IMR-90 (cell line): ENCODE measurements at regions not wholly inside any gene's neighbourhood (a gene's known extent, or its start where the extent isn't known, plus 50 kb on each side); places are given as distances from the start of the nearest gene placed in this dataset.

Experiments
- ATAC-seq: fragments of 200-7000 bp; cut with Tn5 transposase; 2 replicates; pipeline ENCODE4 v1.9.1; 2020; ENCODE audit warnings: low read depth, mild to moderate bottlenecking, moderate library complexity
- BruUV-seq: library from RNA; stranded (reverse); fragments of 400-500 nt; replicated peaks from 2 replicates; lab custom pipeline; 2021; lab: Mats Ljungman, UMichigan
- CTCF ChIA-PET: fragments of 300-600 bp; formaldehyde crosslinking; extraction: SDS; loops from one replicate; lab custom pipeline; 2021; ENCODE audit warnings: antibody characterized with exemption; lab: Yijun Ruan, JAX
- POLR2A ChIA-PET: fragments of 300-600 bp; sonication (Branson Sonifier 250); formaldehyde crosslinking; loops from one replicate; lab custom pipeline; 2022; ENCODE audit warnings: antibody characterized with exemption; ENCODE audit not compliant: unreplicated experiment; lab: Charles Lee
- DNase-seq: peaks from one replicate; pipeline ENCODE4 v3.0.0; 2013
- H2AFZ ChIP-seq: replicated peaks from 2 replicates; pipeline ENCODE3; 2013; ENCODE audit warnings: low read length, mild to moderate bottlenecking; ENCODE audit not compliant: poor library complexity
- H2AK5ac ChIP-seq: 2 replicates; pipeline ENCODE4 v1.6.1; 2013; ENCODE audit warnings: low read depth, low read length, inconsistent platforms
- H2AK9ac ChIP-seq: replicated peaks from 2 replicates; pipeline ENCODE3; 2013; ENCODE audit warnings: mild to moderate bottlenecking, low read depth, low read length, moderate library complexity; ENCODE audit not compliant: poor library complexity
- H2BK120ac ChIP-seq: 2 replicates; pipeline ENCODE4 v1.6.1; 2013; ENCODE audit warnings: low read depth, low read length, inconsistent platforms
- H2BK15ac ChIP-seq: 3 replicates; pipeline ENCODE4 v1.6.1; 2013; ENCODE audit warnings: low read depth, low read length, inconsistent platforms
- H2BK20ac ChIP-seq: 2 replicates; pipeline ENCODE4 v1.6.1; 2013; ENCODE audit warnings: low read depth, mild to moderate bottlenecking, inconsistent platforms, low read length, moderate library complexity
- H2BK5ac ChIP-seq: 2 replicates; pipeline ENCODE4 v1.6.1; 2013; ENCODE audit warnings: mild to moderate bottlenecking, low read depth, low read length, inconsistent platforms; ENCODE audit not compliant: poor library complexity, severe bottlenecking
- H3K14ac ChIP-seq: replicated peaks from 2 replicates; pipeline ENCODE4 v1.6.1; 2013; ENCODE audit warnings: low read depth, low read length, inconsistent platforms
- H3K18ac ChIP-seq: 2 replicates; pipeline ENCODE4 v1.6.1; 2013; ENCODE audit warnings: low read depth, low read length, control low read depth
- H3K23ac ChIP-seq: 2 replicates; pipeline ENCODE4 v1.6.1; 2013; ENCODE audit warnings: low read depth, low read length, inconsistent platforms
- H3K27ac ChIP-seq: 2 replicates; pipeline ENCODE4 v1.5.1; 2013; ENCODE audit warnings: mild to moderate bottlenecking, control low read depth, low read length; ENCODE audit not compliant: insufficient read depth
- H3K27me3 ChIP-seq: 2 replicates; pipeline ENCODE4 v1.6.1; 2013; ENCODE audit warnings: low read length; ENCODE audit not compliant: control insufficient read depth, insufficient read depth
- H3K36me3 ChIP-seq: 2 replicates; pipeline ENCODE4 v1.6.1; 2013; ENCODE audit warnings: low read length, mixed read lengths; ENCODE audit not compliant: control insufficient read depth, insufficient read depth
- H3K4ac ChIP-seq: 2 replicates; pipeline ENCODE4 v1.6.1; 2013; ENCODE audit warnings: low read depth, low read length, inconsistent platforms
- H3K4me1 ChIP-seq: 2 replicates; pipeline ENCODE4 v1.6.1; 2013; ENCODE audit warnings: low read length, mixed read lengths; ENCODE audit not compliant: control insufficient read depth, insufficient read depth
- H3K4me2 ChIP-seq: 2 replicates; pipeline ENCODE4 v1.6.1; 2013; ENCODE audit warnings: low read depth, mild to moderate bottlenecking, control low read depth, low read length, moderate library complexity
- H3K4me3 ChIP-seq: 2 replicates; pipeline ENCODE4 v1.5.1; 2013; ENCODE audit warnings: low read depth, mild to moderate bottlenecking, control low read depth, low read length, moderate library complexity; ENCODE audit not compliant: insufficient read depth
- H3K56ac ChIP-seq: 2 replicates; pipeline ENCODE4 v1.6.1; 2013; ENCODE audit warnings: low read length, inconsistent platforms; ENCODE audit not compliant: insufficient read depth; ENCODE audit errors: extremely low read depth
- H3K79me1 ChIP-seq, 2 experiments: 2 replicates each; pipeline ENCODE4 v1.6.1; 2013; ENCODE audit warnings: low read length in 2 of 2, inconsistent platforms in 1 of 2, low read depth in 1 of 2
- H3K9ac ChIP-seq: 2 replicates; pipeline ENCODE4 v1.6.1; 2013; ENCODE audit warnings: low read depth, low read length, control low read depth
- H3K9me1 ChIP-seq: 2 replicates; pipeline ENCODE4 v1.6.1; 2013; ENCODE audit warnings: low read length, inconsistent platforms; ENCODE audit not compliant: insufficient read depth
- H3K9me3 ChIP-seq: 2 replicates; pipeline ENCODE4 v1.6.1; 2013; ENCODE audit warnings: low read length; ENCODE audit not compliant: control insufficient read depth, insufficient read depth
- H4K20me1 ChIP-seq: 2 replicates; pipeline ENCODE4 v1.6.1; 2013; ENCODE audit warnings: low read length, inconsistent platforms; ENCODE audit not compliant: insufficient read depth
- H4K5ac ChIP-seq: 2 replicates; pipeline ENCODE4 v1.6.1; 2013; ENCODE audit warnings: mild to moderate bottlenecking, low read depth, low read length, control low read depth
- H4K8ac ChIP-seq, 2 experiments: 2 replicates each; pipeline ENCODE4 v1.6.1; 2013; ENCODE audit warnings: low read depth in 2 of 2, low read length in 2 of 2, control low read depth in 1 of 2, inconsistent platforms in 1 of 2
- H4K91ac ChIP-seq: 2 replicates; pipeline ENCODE4 v1.6.1; 2013; ENCODE audit warnings: low read depth, low read length, inconsistent platforms; ENCODE audit not compliant: insufficient read depth
- MXI1 ChIP-seq: IDR thresholded peaks from 2 replicates; pipeline ENCODE4 v1.6.1; 2012; ENCODE audit warnings: low read depth, mild to moderate bottlenecking, low read length, moderate library complexity, borderline replicate concordance
- POLR2A ChIP-seq: IDR thresholded peaks from 2 replicates; pipeline ENCODE4 v1.6.1; 2012; ENCODE audit warnings: mild to moderate bottlenecking, low read depth, low read length
- RCOR1 ChIP-seq: IDR thresholded peaks from 2 replicates; pipeline ENCODE4 v1.6.1; 2012; ENCODE audit warnings: mild to moderate bottlenecking, low read length, improper control_type of control experiment; ENCODE audit not compliant: insufficient replicate concordance
- RFX5 ChIP-seq: IDR thresholded peaks from 2 replicates; pipeline ENCODE4 v1.8.0; 2012; ENCODE audit warnings: low read depth, mild to moderate bottlenecking, low read length, moderate library complexity
- SMC3 ChIP-seq: fragments of 150-350 bp; IDR thresholded peaks from 2 replicates; pipeline ENCODE4 v1.6.1; 2016; ENCODE audit warnings: low read depth, mild to moderate bottlenecking, antibody characterized with exemption, low read length, moderate library complexity
- WGBS, 2 experiments: methylation state at CpG; one replicate each; pipeline versions ENCODE4 v1.1.5 to v1.1.7; 2013; ENCODE audit warnings: missing lambda C conversion rate in 2 of 2; ENCODE audit not compliant: insufficient read length in 1 of 2; ENCODE audit errors: extremely low coverage in 2 of 2; 5-methylcytosine and 5-hydroxymethylcytosine counted together
- dilution Hi-C: fragments of 300-500 bp; cut with HindIII; formaldehyde crosslinking; loops from one replicate; pipeline ENCODE4 v1.14.3; 2018; ENCODE audit warnings: low sequenced_read_pairs; ENCODE audit not compliant: unreplicated experiment
- in situ Hi-C: fragments of 300-500 bp; cut with MboI; formaldehyde crosslinking; loops from 3 replicates; pipeline ENCODE4 v1.14.3; 2019; ENCODE audit warnings: low sequenced_read_pairs, inconsistent platforms, mixed read lengths
- intact Hi-C: fragments of 100-400 bp; cut with micrococcal nuclease; formaldehyde crosslinking; loops from 2 replicates; pipeline ENCODE4 v1.10.0; 2022

- no peak overlapping the region for H2BK20ac ChIP-seq
- no peak overlapping the region for H2AK9ac ChIP-seq
- H3K79me1 ChIP-seq = no peaks in the 10 kb centered on the region
- H3K23ac ChIP-seq = no peak overlapping the region
- ATAC-seq (no peak), DNase-seq (no peak)
- H2BK5ac ChIP-seq = no peak overlapping the region
- H3K27ac ChIP-seq = no peak overlapping the region
- H4K5ac ChIP-seq = no peak overlapping the region
- H3K14ac ChIP-seq = no peak overlapping the region
- H3K4ac ChIP-seq = no peak overlapping the region
- no peak overlapping the region for H2BK15ac ChIP-seq
- H3K18ac ChIP-seq = no peak overlapping the region
- H3K36me3 ChIP-seq = no peaks in the 10 kb centered on the region
- H4K91ac ChIP-seq = no peak overlapping the region
- intact Hi-C loops (no loop called here), in situ Hi-C loops (no loop called here), dilution Hi-C loops (no loop called here)
- no peak overlapping the region for H3K4me2 ChIP-seq
- H3K56ac ChIP-seq = no peak overlapping the region
- BruUV-seq = no TSS peak
- ChIA-PET POLR2A (no interaction called here), CTCF (no interaction called here)
- H2AK5ac ChIP-seq = no peak overlapping the region
- peaks cover 25% of the 10 kb centered on the region for H3K9me3 ChIP-seq
- H4K20me1 ChIP-seq = no peaks in the 10 kb centered on the region
- no peak overlapping the region for H4K8ac ChIP-seq
- TF ChIP-seq RCOR1 (no peak), RFX5 (no peak), POLR2A (no peak), SMC3 (no peak), MXI1 (no peak)
- H3K27me3 ChIP-seq = no peaks in the 10 kb centered on the region
- WGBS, 2 experiments = 40% methylated on average over 8 of the region's 11 CpGs; no CpG with 5 or more reads in 1 of the 2 experiments
- no peaks in the 10 kb centered on the region for H3K9me1 ChIP-seq
- H3K4me3 ChIP-seq = no peak overlapping the region
- no peaks in the 10 kb centered on the region for H3K4me1 ChIP-seq
- H2BK120ac ChIP-seq = no peak overlapping the region
- H2AFZ ChIP-seq = no peak overlapping the region
- no peak overlapping the region for H3K9ac ChIP-seq
Measured at GRCh38 chr2:479031-479430, 191.1 kb upstream of the ALKAL2 start.
